NCI-H187 treated with DMSO at 0.1 percent for 48 hours (cell line): ENCODE measurements at regions not wholly inside any gene's neighbourhood (a gene's known extent, or its start where the extent isn't known, plus 50 kb on each side); places are given as distances from the start of the nearest gene placed in this dataset.
"Not testable (repeated sequence)": the region's sequence is repeated elsewhere in the genome, so short reads cannot be mapped to it uniquely, and the experiment has no call there.

ENCODE experiments used
- DNase-seq: peaks from one replicate; lab custom pipeline; 2025; lab: John Stamatoyannopoulos, UW

DNA sequence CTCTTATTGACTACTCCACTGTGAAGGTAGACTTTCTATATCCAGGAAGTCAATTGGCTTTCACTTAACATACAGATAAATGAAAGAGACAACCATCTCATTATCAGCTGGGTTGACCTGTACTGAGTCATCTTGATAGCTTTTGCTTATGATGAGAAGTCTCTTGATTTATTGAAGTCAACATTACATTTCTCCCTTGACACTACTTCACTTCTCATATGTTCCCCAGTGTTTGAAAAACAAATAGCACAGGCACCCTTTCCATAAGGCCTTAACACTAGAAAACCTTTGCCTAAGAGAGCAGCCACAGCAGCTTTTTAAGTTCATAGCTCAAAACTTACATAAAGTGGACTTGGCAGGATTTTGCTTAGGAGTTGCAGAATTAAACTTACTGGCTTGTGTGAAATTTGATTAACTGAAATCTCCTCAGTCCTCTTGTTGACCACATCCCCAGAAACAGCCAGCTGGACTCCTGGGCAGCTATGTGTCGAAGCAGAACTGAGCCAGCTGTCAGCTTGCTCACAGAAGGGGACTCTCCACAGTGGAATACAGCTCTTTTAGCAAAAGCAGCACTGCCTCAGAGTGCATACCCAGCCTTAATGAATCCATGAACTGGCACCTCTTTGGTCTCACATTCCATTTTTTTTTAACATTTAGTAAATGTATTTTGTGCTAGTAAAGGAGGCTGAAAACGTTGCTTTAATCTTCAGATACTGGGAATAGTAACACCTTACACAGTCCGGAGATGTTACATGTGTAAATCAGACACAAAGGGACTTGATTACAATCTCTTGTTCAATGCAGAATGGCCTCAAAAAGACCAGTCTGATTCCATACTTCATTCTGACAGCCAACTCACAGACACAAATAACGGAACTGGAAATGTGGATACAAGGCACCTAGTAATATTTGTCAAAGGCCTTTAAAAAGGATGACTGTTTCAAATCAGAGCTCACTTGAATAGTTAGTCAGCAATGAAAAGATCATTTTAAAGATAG, 1532.7 kb downstream of the HACE1 start:
- no peak for DNase-seq

- no peak for DNase-seq
Observed at GRCh38 chr6:103313432-103313831, 1546.3 kb downstream of the HACE1 start.

DNA sequence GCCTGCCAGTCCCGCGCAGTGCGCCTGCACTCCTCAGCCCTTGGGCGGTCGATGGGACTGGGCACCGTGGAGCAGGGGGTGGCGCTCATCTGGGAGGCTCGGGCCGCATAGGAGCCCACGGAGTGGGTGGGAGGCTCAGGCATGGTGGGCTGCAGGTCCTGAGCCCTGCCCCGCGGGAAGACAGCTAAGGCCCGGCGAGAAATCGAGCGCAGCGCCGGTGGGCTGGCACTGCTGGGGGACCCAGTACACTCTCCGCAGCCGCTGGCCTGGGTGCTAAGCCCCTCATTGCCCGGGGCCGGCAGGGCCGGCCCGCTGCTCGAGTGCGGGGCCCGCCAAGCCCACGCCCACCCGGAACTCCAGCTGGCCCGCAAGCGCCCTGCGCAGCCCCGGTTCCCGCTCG, 1565.3 kb downstream of the HACE1 start:
- DNase-seq = not testable (repeated sequence)

GRCh38 chr6:103284835-103285234, 1574.9 kb downstream of the HACE1 start:
- no peak for DNase-seq

- DNase-seq = no peak
Observed at GRCh38 chr6:103280417-103280816, 1579.3 kb downstream of the HACE1 start.

GRCh38 chr6:103277936-103278335, 1581.8 kb downstream of the HACE1 start:
- DNase-seq = no peak

GRCh38 chr6:103273048-103273447, 1586.7 kb downstream of the HACE1 start:
- DNase-seq = no peak

- DNase-seq = no peak
Observed at GRCh38 chr6:103269581-103269980, 1590.1 kb downstream of the HACE1 start.

DNA sequence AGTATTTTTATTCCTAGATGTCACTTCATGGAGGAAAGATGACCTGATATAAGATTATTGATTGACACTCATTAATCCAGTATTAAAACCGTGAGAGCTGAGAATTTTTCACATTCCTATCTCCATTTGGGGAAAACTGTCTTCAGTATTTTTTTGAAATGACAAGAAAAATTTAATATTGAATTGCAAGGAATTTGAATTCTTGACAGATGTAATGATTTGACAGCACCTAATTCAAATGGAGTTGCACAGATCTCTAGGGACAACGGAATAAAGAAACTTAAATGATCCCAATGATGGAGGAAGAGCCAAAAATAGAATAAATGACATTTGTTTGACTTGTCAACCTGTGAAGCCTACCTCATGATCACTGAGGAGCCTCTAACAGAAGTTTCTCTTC, 1591.4 kb downstream of the HACE1 start:
- DNase-seq = no peak

GRCh38 chr6:103264020-103264419, 1595.7 kb downstream of the HACE1 start:
- no peak for DNase-seq

GRCh38 chr6:103255132-103255531, 1604.6 kb downstream of the HACE1 start:
- DNase-seq = no peak

DNA sequence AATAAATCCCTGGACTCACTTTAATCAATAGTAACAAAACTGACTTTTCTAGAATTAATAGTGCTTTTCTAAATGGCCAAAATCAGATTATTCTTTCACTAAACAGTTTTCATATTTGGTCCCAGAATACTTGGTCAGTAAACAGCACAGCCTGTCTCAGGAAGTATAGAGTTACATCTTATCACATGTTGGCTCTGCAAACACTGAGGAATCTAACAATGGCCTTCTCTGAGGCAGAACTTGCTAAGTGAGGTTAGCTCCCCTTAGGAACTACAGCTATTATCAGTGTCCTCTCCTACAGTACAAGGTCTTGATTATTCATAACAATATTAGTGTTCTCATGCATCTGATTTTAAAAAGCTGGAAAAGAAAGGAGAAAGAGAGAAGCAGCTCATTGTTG, 1622.8 kb downstream of the HACE1 start:
- no peak for DNase-seq

DNA sequence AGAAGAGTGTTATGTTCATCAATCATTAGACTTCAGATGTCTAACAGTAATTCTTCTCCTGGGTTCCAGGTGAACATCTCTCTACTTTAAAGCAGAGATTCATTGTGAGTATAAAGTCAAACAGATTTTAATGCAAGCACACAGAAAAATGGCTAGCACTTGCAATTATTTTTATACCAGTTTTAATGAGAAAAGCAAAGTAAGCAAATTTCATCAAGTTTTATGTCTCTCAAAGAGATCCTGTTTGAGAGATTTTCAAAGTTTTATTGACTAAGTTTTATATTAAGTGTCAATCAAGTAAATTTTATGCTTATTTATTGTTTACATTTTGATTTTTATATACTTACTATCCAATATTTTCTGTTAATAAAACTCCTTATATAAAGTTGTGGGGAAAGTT, 1628.5 kb downstream of the HACE1 start:
- DNase-seq = no peak

- no peak for DNase-seq
Observed at GRCh38 chr6:103215847-103216246, 1643.9 kb downstream of the HACE1 start.

- DNase-seq = no peak
Observed at GRCh38 chr6:103210686-103211085, 1649.0 kb downstream of the HACE1 start.

DNA sequence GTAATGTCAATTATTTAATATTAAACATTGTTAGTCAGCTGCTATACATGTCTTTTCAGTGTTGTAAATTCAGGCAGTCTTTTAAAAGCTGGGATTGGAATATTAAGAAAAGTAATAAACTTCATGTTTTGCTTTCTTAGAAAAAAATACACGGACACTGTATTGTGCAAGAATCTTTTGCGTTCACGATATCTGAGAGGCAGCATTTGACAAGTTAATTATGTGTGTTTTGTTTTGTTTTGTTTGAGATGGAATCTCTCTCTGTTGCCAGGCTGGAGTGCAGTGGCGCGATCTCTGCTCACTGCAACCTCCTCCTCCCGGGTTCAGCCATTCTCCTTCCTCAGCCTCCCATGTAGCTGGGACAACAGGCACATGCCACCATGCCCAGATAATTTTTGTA, 1661.3 kb downstream of the HACE1 start:
- no peak for DNase-seq

DNA sequence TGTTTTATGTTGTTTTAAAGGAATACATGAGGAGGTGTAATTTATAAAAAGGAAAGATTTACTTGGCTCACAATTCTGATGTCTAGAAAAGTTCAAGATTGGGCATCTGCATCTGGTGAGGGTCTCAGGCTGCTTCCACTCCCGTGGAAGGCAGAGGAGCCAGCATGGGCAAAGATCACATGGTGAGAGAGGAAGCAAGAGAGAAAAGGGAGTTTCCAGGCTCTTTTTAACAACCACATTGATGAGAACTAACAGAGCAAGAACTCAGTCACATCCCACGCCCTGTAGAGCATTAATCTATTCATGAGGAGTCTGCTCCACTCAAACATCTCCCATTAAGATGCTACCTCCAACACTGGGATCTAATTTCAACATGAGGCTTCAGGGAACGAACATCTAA, 1666.3 kb downstream of the HACE1 start:
- DNase-seq = no peak

DNA sequence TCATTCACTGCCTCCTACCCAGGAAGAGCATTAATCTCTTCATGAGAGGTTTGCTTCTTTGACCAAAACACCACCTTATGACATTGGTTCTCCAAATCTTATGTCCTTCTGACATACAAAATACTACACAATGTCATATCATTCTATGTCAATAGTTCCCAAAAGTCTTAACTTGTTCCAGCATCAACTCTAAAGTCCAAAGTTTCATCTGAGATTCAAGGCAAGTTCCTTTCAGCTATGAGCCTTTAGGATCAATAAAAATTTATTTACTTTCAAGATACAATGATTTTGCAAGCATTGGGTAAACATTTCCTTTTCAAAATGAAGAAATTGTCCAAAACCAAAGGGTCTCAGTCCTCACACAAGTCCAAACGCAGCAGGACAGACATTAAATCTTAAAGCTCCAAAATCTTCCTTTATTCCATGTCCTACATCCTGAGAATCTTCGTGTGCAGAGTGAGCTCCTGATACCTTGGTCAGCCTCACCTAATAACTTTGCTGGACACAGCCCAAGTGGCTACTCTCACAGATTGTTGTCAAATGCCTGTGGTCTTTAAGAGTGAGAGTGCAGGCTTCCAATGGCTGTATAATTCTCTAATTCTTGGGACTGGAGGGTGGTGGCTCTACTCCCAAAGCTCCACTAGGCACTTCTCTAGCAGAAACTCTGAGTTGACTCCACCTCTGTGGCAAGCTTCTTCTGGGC, 1668.2 kb downstream of the HACE1 start:
- no peak for DNase-seq

DNA sequence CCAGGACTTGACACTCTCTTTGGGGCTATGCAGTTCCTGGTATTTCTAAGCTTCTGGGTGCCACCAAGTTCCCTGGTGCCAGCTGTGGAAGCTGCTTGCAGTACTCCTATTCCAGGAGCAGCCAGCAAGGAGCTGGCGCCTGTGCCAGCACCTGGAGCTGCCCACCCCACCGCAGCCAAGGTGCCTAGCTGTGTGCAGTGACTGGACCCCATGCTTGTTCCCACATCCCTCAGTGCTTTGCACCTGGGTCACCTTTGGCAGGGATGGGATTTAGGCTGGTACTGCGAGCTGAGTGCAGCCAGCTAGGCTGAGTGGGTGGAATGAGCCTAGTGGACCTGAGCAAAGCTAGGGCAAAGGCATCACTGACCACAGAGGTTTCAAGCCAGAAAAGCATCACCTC, 1674.9 kb downstream of the HACE1 start:
- DNase-seq = no peak

DNA sequence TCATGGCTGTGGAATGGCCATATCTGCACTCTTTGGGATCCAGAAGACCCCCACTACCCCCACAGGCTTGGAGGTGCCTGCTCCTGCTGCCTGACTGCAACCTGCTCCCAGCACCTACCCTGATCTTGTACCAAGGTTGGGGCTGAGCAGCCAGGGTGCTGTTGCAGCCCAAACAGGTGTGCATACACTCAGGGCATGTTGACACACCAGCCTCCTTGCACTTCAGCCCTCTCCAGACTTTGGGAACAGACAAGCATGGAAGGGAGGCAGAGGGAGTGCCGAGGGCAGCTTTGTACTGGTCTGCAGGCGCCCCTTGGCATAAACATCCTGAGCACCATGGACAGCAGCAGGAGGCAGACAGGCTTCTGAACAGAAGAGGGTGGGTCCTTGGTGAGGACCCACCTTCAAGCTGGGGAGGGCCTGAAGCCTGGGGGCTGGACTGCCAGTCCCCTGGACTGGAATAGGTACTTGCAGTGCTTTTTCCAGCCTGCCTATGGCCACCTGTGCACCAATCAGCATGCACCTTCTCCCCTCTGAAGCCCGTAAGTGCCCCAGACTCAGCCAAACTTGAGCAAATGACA, 1675.8 kb downstream of the HACE1 start:
- DNase-seq = no peak

DNA sequence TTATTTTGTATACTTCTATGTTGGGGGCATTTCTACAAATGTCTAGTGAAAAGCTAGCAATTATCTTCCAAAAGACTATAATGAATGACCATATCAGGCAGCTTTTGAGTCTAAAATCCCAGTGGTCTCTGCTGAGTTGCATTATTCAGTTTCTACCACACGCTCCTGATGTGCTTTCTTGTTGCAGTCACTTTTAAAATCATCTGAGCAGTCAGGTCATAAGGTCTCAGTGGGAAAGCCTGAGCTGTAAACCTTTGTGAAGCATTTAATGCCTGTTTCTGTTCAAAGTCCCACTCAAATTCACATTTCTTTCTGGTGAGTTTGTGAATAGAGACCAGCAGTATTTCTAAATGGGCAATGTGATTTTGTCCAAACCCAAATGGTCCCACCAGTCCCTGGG, 1681.5 kb downstream of the HACE1 start:
- DNase-seq = no peak

DNA sequence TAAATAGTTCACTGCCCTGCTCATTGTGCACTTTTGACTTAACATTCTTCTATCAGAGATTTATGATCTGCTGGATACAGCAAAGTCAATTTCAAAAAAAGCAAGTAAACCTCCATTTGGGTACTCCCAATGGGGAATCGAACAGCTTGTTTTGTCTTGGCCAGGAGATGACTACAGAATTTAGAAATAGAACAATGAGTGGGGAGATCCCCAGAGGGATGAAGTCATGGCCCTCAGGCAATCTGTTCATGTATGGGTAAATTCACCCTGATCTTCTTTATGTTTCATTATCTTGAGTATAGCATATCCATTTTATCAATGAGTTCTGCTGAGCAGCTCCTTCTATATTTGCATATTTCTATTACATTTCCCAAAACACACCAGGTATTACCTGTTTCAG, 1681.9 kb downstream of the HACE1 start:
- DNase-seq = no peak

GRCh38 chr6:103175056-103175455, 1684.7 kb downstream of the HACE1 start:
- no peak for DNase-seq
